ENCODE measurements at regions not wholly inside any gene's neighbourhood (a gene's known extent, or its start where the extent isn't known, plus 50 kb on each side); places are given as distances from the start of the nearest gene placed in this dataset.

DNA sequence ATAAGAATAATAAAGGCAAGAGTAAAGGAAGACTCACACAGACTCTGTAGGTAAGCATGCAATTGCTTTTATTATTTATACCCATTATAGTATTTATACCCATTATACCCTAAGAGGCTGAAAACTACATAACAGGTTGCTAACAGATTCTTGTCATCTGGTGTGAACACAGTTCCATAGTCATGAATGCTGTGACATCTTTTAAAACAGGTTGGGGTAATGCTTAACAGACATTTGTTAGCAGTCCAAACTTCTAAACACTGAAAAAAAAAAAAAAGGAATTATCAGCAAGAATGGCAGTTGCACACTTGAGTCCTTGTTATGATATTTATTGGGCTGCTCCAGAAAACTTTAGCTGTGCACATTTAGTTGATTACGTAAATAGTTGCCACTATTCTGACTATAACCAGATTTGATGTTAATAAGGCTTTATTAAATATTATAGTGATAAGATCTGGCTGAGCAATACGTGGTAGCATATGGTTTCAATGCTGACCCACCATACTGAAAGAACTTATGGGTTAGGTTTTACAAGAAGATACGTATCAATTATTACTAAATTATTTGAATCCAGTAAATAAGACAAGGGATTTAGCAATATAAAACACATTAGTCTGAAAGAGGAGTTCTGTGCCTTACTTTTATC is 888.8 kb downstream of the LRRTM4 start:
- Histone ChIP-seq H3K27me3 (replicated peaks; ENCODE audit: insufficient read depth) (no peaks in the 10 kb centered on the region), H3K9me3 (no peaks in the 10 kb centered on the region), H3K36me3 (no peaks in the 10 kb centered on the region), H3K27ac (no peak overlapping the region), H3K4me1 (replicated peaks) (no peaks in the 10 kb centered on the region), H3K4me3 (no peak overlapping the region)
- intact Hi-C loops (cut with DNase I) = no loop called here
- TF ChIP-seq POLR2AphosphoS5 (IDR thresholded peaks at IDR 0.05) (no peak), POLR2A (IDR thresholded peaks at IDR 0.05) (no peak)
- TF ChIP-seq, protein P1, sequence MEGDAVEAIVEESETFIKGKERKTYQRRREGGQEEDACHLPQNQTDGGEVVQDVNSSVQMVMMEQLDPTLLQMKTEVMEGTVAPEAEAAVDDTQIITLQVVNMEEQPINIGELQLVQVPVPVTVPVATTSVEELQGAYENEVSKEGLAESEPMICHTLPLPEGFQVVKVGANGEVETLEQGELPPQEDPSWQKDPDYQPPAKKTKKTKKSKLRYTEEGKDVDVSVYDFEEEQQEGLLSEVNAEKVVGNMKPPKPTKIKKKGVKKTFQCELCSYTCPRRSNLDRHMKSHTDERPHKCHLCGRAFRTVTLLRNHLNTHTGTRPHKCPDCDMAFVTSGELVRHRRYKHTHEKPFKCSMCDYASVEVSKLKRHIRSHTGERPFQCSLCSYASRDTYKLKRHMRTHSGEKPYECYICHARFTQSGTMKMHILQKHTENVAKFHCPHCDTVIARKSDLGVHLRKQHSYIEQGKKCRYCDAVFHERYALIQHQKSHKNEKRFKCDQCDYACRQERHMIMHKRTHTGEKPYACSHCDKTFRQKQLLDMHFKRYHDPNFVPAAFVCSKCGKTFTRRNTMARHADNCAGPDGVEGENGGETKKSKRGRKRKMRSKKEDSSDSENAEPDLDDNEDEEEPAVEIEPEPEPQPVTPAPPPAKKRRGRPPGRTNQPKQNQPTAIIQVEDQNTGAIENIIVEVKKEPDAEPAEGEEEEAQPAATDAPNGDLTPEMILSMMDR (IDR thresholded peaks at IDR 0.05) = no peak
- DNase-seq (ENCODE audit: low spot score) = no peak
- WGBS = 63% methylated on average over 3 of the region's 3 CpGs

DNA sequence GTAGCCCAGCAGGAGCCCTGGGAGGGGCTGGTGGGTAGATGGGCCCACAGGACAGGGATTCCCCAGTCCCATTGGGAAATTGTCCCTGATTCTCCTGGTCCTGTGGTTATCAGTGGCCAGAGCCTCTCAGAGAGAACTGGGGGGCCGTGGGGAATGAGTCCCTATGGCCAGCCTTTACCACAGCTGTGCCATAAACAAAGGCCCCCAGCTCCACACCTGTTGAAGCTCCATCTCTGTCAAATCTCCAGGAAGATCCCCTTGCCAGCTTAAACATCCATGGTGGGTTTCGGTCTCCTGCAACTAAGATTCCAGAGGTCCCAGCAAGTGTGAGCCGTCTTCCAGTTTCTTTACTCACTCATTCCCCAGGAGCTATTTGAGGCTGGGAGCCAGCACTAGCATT is 897.1 kb downstream of the LRRTM4 start:
- TF ChIP-seq, protein P1 (IDR thresholded peaks at IDR 0.05) = no peak
- TF ChIP-seq POLR2A (IDR thresholded peaks at IDR 0.05) = no peak
- no peak for TF ChIP-seq POLR2AphosphoS5 (IDR thresholded peaks at IDR 0.05)
- Histone ChIP-seq H3K27ac (no peak overlapping the region), H3K4me1 (replicated peaks) (no peaks in the 10 kb centered on the region), H3K9me3 (no peaks in the 10 kb centered on the region), H3K36me3 (no peaks in the 10 kb centered on the region), H3K4me3 (no peak overlapping the region), H3K27me3 (replicated peaks; ENCODE audit: insufficient read depth) (no peaks in the 10 kb centered on the region)
- no peak for DNase-seq (ENCODE audit: low spot score)
- intact Hi-C loops (cut with DNase I) = no loop called here
- 78% methylated on average over 3 of the region's 3 CpGs for WGBS

DNA sequence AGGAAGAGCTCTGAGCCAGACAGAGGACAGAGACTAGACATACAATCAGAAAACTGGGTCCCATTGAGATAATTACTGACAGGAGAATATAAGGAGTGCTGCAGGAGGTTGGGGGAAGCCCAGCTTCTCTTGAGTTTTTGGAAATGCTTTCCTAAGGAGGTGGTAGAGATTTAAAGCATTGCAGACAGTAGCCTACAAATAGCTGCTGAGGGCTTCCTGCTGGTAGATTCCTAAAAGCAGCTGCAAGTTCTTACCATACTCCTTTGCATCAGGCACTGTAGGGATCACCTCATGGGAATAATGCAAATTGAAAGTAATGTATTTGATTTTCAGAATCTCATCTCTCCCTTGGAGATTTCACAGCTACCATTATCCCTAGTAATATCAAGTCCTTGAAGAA is 902.6 kb upstream of the GCFC2 start:
- TF ChIP-seq, protein P1 (IDR thresholded peaks at IDR 0.05) = no peak
- TF ChIP-seq POLR2A (IDR thresholded peaks at IDR 0.05) (no peak), POLR2AphosphoS5 (IDR thresholded peaks at IDR 0.05) (no peak)
- Histone ChIP-seq H3K27me3 (replicated peaks; ENCODE audit: insufficient read depth) (no peaks in the 10 kb centered on the region), H3K4me1 (replicated peaks) (no peaks in the 10 kb centered on the region), H3K4me3 (no peak overlapping the region), H3K9me3 (no peaks in the 10 kb centered on the region), H3K27ac (no peak overlapping the region), H3K36me3 (no peaks in the 10 kb centered on the region)
- intact Hi-C loops (cut with DNase I) = no loop called here
- DNase-seq (ENCODE audit: low spot score) = no peak

DNA sequence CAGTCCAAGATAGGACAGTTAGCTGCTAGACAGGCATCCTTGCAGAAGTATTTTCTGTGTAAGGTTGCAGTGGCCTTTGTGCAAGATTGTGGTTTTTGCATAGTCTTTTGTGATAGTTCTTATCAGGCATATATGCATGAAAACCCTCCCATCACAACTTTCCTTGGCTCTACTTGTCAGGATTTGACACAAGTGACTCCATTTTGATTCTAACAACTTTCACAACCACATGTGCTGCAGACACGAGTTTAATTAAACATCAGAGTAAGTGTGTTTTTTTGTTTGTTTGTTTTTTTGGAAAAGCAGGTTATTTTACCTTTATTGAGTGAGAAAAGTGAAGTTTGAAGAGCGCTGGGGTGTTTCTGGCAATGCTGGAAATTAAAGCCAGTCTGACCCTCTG is 902.0 kb upstream of the GCFC2 start:
- no peak overlapping the region for H3K27ac ChIP-seq
- no peak for DNase-seq (ENCODE audit: low spot score)
- no peaks in the 10 kb centered on the region for H3K9me3 ChIP-seq
- 75% methylated on average over 2 of the region's 2 CpGs for WGBS
- no peaks in the 10 kb centered on the region for H3K4me1 ChIP-seq (replicated peaks)
- TF ChIP-seq POLR2AphosphoS5 (IDR thresholded peaks at IDR 0.05) (no peak), POLR2A (IDR thresholded peaks at IDR 0.05) (no peak)
- TF ChIP-seq, protein P1 (IDR thresholded peaks at IDR 0.05) = no peak
- H3K36me3 ChIP-seq = no peaks in the 10 kb centered on the region
- intact Hi-C loops (cut with DNase I) = no loop called here
- no peak overlapping the region for H3K4me3 ChIP-seq
- H3K27me3 ChIP-seq (replicated peaks; ENCODE audit: insufficient read depth) = no peaks in the 10 kb centered on the region

DNA sequence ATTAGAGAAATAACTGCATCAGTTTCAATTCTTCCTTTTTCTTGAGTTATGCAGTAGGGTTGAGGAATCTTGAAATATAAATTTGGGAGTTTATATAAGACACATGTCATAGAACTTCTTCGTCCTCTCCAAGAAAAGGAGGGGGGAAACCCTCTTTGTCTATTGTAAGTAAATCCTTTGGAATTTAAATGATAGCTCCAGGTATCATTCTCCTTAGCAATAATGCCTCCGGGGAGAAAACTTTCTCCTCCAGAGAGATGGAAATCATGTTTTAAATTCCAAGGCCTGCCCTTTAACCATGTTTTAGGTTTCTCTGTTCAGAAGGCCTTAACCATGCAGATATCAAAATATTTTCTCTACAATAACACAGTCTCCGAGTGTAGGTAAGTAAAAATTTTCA is 899.7 kb upstream of the GCFC2 start:
- DNase-seq (ENCODE audit: low spot score) = no peak
- Histone ChIP-seq H3K9me3 (no peaks in the 10 kb centered on the region), H3K4me1 (replicated peaks) (no peaks in the 10 kb centered on the region), H3K27me3 (replicated peaks; ENCODE audit: insufficient read depth) (no peaks in the 10 kb centered on the region), H3K36me3 (no peaks in the 10 kb centered on the region), H3K27ac (no peak overlapping the region), H3K4me3 (no peak overlapping the region)
- intact Hi-C loops (cut with DNase I) = no loop called here
- WGBS = 64% methylated on average over 3 of the region's 3 CpGs
- TF ChIP-seq POLR2AphosphoS5 (IDR thresholded peaks at IDR 0.05) = no peak
- TF ChIP-seq POLR2A (IDR thresholded peaks at IDR 0.05) = no peak
- TF ChIP-seq, protein P1 (IDR thresholded peaks at IDR 0.05) = no peak
